HG02759 (cell line): ENCODE measurements at regions not wholly inside any gene's neighbourhood (a gene's known extent, or its start where the extent isn't known, plus 50 kb on each side); places are given as distances from the start of the nearest gene placed in this dataset.
"Not testable (repeated sequence)": the region's sequence is repeated elsewhere in the genome, so short reads cannot be mapped to it uniquely, and the experiment has no call there.

ENCODE experiments used
- ATAC-seq: cut with Tn5 transposase; IDR thresholded peaks from one replicate; pipeline ENCODE4 v1.9.1; 2021; ENCODE audit warnings: mild to moderate bottlenecking, moderate library complexity; ENCODE audit not compliant: unreplicated experiment

DNA sequence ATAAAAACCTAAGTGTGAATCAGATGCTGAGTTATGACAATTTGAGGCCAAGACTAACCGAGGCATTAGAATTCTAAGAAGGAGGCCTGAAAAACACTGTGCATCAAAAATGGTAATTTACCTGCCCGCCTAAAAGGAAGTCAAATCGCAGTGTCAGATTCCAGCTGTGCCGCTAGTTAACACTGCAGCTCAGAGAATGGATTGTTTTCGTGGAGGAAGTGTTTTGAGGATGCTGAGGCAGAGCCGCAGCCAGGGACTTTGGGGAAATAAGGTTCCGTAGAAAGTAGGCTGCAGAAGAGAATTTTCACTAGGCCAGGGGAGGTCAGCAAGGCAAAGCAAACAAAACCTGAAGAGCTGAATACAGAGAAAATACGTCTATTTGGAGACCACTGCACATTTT lies 226.4 kb upstream of the ISL1 start:
- ATAC-seq = no peak

DNA sequence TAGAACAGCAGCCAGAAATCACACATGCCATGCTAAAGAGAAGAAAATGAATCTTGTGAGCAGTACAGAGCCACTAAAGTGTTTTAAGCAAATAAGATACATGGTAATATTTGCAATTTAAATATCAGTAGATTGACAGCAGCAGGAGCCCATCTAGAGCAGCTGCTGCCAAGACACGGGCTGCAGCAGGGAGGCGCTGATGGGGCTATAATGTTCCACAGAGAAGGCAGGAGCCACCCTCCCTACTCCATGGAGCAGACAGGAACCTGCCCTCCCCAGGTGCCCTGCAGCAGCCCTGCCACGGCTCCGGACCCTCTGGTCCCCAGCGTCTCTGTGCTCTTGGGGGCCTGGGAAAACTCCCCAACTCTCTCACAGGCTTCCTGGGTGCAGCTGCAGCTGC lies 224.1 kb upstream of the ISL1 start:
- no peak for ATAC-seq

DNA sequence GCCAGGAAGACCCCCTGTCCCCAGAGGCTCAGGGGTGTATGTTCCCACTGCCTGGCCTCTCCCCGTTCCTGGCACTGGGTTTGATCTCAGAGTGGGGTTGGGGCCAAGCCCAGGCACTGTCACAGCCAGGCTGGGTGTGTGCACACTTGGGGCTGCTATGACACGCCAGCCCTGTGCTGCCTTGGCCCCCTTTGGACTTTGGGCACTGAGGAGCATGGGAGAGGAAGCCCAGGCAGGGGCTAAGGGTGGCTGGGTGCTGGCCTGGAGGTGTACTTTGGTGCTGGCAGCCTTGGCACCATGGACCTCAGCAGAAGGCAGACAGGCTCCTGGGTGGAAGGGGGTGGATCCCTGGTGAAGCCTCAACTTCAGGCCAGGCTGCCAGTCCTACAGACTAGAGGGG lies 223.6 kb upstream of the ISL1 start:
- ATAC-seq = no peak

DNA sequence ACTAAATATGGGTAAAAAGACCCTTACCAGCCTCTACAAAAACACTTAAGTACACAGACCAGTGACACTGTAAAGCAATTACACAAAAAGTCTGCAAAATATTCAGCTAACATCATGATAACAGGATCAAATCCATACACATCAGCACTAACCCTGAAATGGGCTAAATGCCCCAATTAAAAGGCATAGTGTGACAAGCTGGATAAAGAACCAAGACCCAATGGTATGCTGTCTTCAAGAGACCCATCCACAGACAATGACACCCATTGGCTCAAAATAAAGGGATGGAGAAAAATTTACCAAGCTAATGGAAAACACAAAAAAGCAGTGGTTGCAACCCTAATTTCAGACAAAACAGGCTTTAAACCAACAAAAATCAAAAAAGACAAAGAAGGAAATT lies 221.0 kb upstream of the ISL1 start:
- no peak for ATAC-seq

DNA sequence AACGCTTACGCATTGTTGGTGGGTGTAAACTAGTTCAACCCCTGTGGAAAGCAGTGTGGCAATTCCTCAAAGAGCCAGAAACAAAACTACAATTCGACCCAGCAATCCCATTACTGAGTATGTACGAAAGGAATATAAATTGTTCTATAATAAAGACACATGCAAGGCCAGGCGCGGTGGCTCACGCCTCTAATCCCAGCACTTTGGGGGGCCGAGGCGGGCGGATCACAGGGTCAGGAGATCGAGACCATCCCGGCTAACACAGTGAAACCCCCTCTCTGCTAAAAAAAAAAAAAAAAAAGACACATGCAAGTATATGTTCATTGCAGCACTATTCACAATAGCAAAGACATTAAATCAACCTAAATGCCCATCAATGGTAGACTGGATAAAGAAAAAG lies 217.6 kb upstream of the ISL1 start:
- not testable (repeated sequence) for ATAC-seq

DNA sequence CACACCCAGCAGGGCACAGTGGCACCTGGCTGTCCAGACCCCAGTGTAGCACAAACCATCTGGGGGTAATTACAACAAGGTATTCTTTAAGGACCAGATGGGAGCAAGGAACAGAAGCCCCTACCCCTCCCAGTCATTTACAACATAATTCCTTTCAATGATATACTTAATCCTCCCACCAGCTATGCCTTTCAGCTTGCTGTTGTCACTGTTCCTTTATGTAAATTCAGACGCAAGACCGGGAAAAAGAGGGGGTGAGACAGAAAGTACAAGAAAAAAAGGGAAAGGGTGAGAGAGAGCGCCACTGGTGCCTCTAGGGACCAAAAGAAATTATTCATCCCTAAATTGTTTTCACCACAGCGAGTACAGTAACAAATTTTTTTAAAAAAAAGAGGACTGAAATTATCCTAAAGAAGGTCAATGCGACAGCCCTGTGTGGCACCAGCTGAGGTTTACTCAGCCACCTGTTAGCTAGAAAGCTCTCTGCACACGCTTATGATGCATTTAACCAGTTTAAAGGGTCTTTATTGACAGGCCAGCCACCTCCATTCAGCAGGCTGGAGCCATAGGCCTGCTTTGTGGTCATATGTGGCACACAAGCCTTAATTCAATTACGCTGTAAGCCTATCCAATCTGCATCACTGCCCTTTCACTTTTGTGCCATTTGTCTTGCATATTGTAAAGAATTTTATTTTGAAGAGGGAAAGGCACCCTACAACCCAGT lies 210.2 kb upstream of the ISL1 start:
- ATAC-seq = no peak

DNA sequence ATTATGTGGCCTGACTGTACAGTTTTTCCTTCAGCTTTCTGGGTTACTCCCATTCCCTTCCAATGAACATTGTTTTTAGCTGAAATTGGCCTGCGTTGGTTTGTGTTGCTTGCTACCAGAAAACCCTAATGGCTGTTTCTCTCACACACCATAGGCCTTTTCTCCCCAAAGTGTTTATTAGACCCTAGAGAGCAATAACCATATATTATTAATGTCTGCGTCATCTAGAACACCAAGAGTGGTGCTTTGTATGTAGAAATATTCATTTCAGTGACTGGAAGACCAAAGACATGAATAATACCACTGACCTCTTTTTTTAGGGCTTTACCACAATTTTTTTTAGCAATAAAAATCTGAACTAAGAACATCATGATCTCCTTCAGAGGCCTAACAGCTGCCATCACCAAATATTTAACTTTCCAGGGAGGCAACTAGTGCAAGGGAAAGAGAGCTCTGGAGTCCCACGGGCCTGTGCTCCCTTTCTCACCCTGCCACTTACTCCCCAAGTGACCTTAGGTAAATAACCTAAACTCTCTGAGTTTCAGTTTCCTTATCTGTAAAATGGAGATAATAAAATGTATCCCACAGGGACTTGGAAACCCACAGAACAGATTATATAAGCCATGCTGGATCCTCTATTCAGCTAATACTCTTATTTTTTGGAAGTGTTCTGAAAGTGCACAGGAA lies 201.9 kb upstream of the ISL1 start:
- no peak for ATAC-seq

DNA sequence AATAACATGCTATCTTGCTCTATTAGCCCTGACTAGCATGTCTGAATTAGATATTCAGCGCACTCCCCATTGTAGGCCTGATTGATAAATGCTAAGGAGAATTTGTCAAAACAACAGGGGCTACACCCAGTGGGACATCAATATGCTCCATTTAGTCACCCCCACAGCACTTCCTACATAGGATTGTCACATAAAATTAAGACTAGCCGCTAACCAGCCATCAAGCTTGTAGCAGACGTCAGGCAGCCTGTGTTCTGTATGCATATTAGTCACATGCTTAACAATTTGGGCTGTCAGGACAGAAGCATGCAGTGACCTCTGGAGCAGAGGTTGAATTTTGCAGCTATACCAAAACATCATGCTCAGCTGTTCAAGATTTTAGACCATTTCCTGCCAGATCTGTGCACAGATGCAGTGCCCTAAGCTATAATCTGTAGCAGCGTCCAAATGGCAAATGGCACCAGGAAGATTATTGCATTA lies 197.4 kb upstream of the ISL1 start:
- no peak for ATAC-seq

DNA sequence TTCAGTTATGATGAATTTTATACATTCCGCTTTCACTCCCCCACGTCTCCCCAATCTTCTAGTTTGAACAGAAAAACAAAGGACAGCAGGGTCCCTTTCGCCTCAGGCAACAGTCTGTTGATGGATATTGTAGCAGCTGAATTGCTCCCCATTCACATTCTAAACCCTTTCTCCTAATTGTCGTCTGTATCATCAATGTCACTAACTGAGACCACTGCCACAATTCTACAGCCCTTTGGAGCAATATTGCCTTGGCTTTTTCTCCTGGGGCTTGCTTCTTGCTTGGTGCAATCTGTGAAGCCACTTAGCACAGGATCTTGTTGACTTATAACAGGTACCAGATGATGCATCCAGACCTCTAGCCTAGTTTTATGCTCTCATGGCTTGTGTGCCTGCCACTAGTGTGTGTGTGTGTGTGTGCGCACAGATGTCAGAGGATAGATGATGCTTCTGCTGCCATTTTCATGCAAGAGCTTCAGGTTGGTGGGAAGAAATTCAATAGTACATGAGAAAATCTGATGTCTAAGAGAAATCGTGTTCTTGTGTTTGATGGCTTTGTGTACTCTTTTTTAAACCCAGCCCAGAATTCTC lies 195.2 kb upstream of the ISL1 start:
- no peak for ATAC-seq

DNA sequence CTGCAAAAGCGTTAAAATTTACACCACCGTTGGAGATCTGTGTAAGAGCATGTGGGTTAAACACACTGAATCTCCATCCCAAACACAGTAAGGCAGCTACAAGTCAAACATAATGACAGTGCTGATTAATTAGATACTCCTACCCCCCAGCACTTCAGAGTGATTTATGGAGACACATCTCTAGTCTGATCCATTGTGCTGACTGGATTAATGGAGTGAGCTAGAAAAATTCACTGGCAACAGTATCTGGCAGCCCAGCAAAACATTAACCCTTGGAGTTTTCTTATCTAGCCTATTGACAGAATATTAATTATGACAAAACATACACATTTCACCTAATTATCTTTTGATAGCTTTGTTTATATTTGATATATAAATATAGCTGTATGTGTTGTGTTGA lies 188.6 kb upstream of the ISL1 start:
- ATAC-seq = no peak

DNA sequence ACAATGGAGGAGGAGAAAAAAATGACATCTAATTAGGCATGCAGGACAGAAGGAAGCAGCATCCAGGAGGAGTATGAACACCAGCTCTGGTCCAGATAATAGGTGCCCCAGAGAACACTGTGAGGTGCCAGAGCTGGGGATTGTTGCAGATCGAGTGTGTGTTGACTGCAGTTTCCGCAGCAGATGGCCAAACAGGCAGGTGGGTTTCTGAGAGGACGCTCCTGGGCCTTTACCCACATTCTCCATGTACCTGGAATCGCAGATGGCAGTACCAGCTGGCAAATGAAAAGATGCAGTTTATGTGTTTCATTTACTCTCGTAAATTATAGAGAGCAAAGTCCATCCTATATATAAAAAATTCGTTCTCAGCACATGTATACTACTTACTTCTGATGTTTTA lies 182.2 kb upstream of the ISL1 start:
- ATAC-seq = no peak

DNA sequence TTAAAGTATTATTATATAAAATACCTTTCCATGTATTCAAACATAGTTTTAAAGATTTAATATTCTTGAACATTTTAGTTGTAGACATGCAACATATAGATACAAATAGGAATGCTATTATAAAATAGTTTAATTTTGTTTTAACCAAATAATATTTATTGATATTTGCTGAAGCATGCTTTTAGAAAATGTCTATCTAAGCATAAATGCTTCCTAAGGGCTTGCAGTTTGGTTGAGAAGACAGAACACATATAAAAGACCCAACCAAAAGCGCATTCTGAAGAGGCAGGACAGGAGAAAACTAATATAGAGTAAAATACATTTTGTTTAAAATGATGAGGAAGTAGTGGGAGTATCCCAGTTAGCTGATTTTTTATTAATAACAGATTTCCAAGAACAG lies 181.5 kb upstream of the ISL1 start:
- ATAC-seq = no peak

DNA sequence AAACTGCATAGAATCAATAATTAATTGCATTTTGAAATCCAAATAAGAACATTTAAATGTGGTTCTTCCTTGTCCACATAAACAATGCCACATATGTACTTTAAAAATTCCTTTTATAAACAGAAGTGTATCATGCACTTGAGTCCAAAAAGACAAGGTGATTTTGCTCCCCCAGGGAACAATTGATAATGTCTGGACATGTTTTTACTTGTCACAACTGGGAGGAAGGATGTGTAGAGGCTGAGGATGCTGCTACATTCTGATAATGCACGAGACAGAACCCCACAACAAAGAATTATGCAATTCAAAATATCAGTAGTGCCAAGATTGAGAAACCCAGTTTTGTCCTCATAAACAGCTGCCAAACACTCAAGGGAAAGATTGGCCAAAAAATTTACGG lies 181.1 kb upstream of the ISL1 start:
- ATAC-seq = no peak

DNA sequence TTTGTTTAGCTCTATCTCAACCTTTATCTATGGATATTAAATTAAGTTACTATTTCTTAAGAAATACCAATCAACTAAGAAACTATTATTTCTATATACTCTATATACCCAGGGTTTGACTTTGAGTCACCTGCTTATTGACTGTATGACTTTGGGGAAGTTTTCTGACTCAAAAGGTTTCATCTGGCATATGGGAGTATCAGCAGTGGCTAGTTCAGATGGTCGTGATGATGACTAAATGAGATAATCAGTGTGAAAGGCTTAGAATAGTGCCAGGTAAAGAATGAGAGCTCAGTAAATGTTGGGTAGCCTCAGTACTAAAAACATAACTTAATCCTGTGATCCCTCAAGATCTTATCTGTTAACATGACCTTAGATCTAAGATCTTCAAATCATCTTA lies 179.7 kb upstream of the ISL1 start:
- peak; percentile 91 for ATAC-seq

DNA sequence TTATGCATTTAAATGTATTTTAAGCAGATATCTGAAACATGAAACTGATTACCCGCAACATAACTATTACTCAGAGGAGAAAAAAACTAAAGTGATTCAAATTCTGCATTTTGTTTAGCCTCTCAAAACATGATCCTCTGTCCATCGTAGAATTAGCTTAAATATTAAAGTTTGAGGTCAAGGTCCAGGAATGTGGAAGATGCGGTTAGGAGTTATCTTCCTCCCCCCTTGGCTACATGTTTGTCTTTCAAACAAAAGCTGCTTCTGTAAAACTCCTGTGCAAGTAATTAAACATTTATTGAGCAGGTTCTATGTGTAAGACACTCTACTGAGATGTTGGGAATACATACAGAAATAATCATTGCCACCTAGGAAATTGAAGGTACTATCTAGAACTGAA lies 175.0 kb upstream of the ISL1 start:
- ATAC-seq = no peak

DNA sequence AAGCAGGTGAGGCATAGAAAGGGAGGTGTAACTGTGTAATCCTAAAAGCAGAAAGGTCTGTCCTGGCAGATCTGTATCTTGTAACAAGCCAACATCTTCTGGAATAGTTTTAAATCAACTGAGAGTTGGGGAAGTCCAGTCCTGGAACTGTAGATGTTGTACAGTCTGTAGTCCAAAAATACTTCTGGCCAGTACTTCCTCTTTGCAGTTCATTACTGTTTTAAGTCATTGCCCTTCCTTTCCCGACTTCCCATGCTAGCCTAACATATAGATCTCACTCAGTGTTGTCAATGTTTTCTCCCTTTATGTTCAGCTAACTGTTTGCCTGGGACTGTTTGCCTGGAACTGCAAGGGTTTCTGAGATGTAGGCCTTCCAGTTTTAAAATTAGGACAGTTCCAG lies 168.5 kb upstream of the ISL1 start:
- ATAC-seq = no peak

DNA sequence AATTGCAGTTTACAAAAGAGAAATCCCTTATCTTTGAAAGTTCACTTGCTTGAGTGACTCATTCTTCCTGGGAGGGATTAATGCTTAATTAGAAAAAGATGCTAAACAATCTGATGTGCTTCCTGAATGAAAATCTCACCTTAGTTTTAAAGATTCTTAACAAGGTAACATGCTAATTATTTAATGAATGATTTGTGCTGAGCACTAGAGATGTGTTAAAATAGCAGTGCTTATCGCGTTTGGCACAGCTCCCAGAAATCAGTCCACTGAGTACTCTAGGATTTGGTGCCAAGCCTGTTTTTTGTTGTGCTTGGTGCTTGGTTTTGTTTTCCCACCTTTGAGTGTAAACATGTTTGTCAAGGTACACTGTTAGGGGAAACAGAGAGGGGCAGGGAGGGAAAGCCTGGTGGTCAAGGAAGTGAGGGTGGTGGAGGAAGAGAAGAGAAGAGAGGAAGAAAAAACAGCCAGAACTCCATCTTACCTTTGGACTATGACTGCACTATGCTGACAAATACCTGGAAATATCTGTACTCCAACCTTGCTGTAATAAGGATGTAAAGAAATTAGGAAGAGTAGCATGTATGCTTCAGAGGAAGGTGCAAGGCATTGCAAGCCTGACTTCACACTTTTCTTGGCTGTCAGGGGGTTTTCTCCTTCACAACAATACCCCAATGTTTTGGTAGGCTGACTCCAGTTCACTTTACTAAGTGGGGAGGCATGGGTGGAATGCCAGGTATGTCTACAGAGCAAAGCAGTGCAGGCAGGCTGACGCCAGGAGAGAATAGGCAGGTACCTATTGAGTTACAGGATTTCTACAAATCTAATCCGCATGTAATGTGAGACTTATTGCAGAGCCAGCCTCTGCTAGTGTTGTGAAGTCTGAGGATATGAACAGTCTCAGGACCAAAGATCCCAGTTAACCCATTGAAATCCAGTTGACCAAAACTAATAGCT lies 157.2 kb upstream of the ISL1 start:
- no peak for ATAC-seq

DNA sequence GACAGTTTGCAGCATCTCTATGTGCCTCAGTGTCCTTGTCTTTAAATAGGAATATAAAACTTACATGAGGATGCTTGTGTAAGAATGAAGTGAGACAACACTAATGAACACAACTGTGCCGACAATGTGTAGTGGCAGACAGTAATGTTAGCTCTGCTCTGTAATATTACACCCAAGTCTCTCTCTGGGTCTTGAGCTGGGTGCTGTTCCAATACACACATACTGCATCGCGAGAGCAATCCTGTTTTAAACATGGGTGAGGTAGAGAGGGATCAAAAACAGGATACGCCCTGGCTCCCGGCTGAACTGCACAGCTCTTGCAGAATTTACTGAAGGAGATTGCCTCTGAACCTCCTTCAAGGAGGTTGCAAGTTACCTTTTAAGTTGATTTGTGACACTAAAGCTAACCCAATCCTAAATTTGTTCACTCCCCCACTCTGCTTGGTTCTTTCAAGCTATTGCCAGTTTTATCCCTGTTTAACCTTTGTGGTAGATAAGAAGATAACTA lies 155.2 kb upstream of the ISL1 start:
- no peak for ATAC-seq

DNA sequence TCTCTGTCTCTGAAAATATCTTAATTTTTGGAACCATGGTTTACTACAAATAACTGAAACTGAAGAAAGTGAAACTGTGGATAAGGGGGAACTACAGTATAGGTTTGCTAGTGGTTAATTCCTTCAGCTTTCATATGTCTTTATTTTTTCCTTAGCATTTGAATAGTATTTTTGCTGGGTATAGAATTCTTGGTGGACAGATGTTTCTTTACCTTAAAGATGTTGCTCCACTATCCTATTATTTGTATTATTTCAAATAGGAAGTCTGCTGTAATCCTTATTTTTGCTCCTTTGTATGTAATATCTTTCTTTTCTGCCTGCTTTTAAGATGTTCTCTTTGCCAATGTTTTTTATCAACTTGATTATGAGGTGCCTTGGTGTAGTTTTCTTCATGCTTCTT lies 152.9 kb upstream of the ISL1 start:
- ATAC-seq = no peak

DNA sequence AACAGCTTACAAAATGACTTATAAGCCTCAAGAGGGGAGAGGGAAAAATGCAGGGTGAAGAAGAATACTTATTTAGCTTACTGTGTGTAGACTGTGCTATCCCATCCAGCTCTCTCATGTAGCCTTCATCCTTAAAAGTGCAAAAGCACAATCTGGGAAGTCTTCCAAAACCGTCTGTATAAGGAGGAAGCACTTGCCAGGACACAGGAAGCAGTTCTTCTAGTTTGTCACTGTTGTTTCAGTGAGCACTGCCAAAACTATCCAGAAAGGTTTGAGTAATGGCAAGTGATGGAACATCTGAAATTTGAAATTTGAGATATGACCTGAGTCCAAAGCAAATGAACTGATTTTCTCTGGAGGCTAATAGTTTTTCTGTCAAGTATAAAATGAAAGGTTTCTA lies 140.8 kb upstream of the ISL1 start:
- ATAC-seq = no peak

DNA sequence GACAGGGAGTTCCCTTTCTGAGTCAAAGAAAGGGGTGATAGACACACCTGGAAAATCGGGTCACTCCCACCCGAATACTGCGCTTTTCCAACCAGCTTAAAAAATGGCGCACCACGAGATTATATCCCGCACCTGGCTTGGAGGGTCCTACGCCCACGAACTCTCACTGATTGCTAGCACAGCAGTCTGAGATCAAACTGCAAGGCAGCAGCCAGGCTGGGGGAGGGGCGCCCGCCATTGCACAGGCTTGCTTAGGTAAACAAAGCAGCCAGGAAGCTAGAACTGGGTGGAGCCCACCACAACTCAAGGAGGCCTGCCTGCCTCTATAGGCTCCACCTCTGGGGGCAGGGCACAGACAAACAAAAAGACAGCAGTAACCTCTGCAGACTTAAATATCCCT lies 132.3 kb upstream of the ISL1 start:
- ATAC-seq = not testable (repeated sequence)
